SU-DHL-6 (cell line): ENCODE measurements at regions not wholly inside any gene's neighbourhood (a gene's known extent, or its start where the extent isn't known, plus 50 kb on each side); places are given as distances from the start of the nearest gene placed in this dataset.

ENCODE experiments used
- H2AFZ ChIP-seq: fragments of 200-600 bp; sonication (generic); 2 replicates; pipeline ENCODE4 v1.6.1; 2014; ENCODE audit warnings: low read depth, mild to moderate bottlenecking, moderate library complexity, mixed read lengths, antibody characterized with exemption, low read length; ENCODE audit not compliant: severe bottlenecking
- H3F3A ChIP-seq: fragments of 200-600 bp; shearing (Covaris generic); 2 replicates; pipeline ENCODE4 v1.6.0; 2016; ENCODE audit warnings: antibody characterized with exemption, mild to moderate bottlenecking; ENCODE audit not compliant: insufficient read depth
- H3K27ac ChIP-seq: fragments of 200-600 bp; sonication (generic); 2 replicates; pipeline ENCODE4 v1.5.1; 2016; ENCODE audit warnings: low read depth, mild to moderate bottlenecking, low read length, moderate library complexity, mixed read lengths
- H3K27me3 ChIP-seq: fragments of 200-600 bp; sonication (generic), shearing (Covaris generic); 2 replicates; pipeline ENCODE4 v1.6.0; 2014; ENCODE audit warnings: mild to moderate bottlenecking, low read length
- H3K36me3 ChIP-seq: fragments of 200-600 bp; sonication (generic); 2 replicates; pipeline ENCODE4 v1.6.1; 2014; ENCODE audit warnings: mild to moderate bottlenecking, low read length, mixed read lengths
- H3K4me2 ChIP-seq: fragments of 300-600, 200-600 bp; shearing (Covaris generic), sonication (generic); 2 replicates; pipeline ENCODE4 v1.6.0; 2014; ENCODE audit warnings: low read length, low read depth, mild to moderate bottlenecking; ENCODE audit not compliant: poor library complexity, severe bottlenecking
- H3K4me3 ChIP-seq: fragments of 200-600 bp; sonication (generic); 2 replicates; pipeline ENCODE4 v1.5.1; 2014; ENCODE audit warnings: antibody characterized with exemption, low read length, mild to moderate bottlenecking, mixed read lengths; ENCODE audit not compliant: insufficient read depth, poor library complexity, severe bottlenecking
- H3K79me2 ChIP-seq: fragments of 200-600 bp; sonication (generic); 2 replicates; pipeline ENCODE4 v1.6.1; 2014; ENCODE audit warnings: mild to moderate bottlenecking, low read length, moderate library complexity; ENCODE audit not compliant: insufficient read depth
- H3K9ac ChIP-seq: fragments of 200-600 bp; sonication (generic); 2 replicates; pipeline ENCODE4 v1.7.0; 2014; ENCODE audit warnings: mild to moderate bottlenecking, low read length
- H3K9me2 ChIP-seq: fragments of 200-600 bp; sonication (generic); replicated peaks from 2 replicates; pipeline ENCODE4 v1.6.1; 2014; ENCODE audit warnings: low read length; ENCODE audit not compliant: insufficient read depth
- H3K9me3 ChIP-seq: fragments of 200-600 bp; sonication (generic); 2 replicates; pipeline ENCODE4 v1.6.1; 2014; ENCODE audit warnings: low read length, mixed read lengths; ENCODE audit not compliant: insufficient read depth
- H4K20me1 ChIP-seq: fragments of 200-600 bp; sonication (generic); 2 replicates; pipeline ENCODE4 v1.6.1; 2014; ENCODE audit warnings: low read depth, mild to moderate bottlenecking, antibody characterized with exemption, low read length, moderate library complexity, mixed read lengths
- CTCF ChIP-seq: fragments of 200-600 bp; sonication (generic); IDR thresholded peaks from one replicate; pipeline ENCODE4 v1.5.1; 2017; ENCODE audit warnings: antibody characterized with exemption, mild to moderate bottlenecking, low read length, moderate library complexity; ENCODE audit not compliant: insufficient read depth, poor library complexity, severe bottlenecking
- EZH2phosphoT487 ChIP-seq: fragments of 200-600 bp; sonication (generic), shearing (Covaris generic); conservative IDR thresholded peaks from 2 replicates; pipeline ENCODE4 v1.6.1; 2018; ENCODE audit warnings: mild to moderate bottlenecking, antibody characterized with exemption, low read length, moderate library complexity, mixed read lengths

- no peaks in the 10 kb centered on the region for H3K27me3 ChIP-seq
- no peaks in the 10 kb centered on the region for H3K9me3 ChIP-seq
- no peak overlapping the region for H3K4me3 ChIP-seq
- no peaks in the 10 kb centered on the region for H3K9me2 ChIP-seq
- no peaks in the 10 kb centered on the region for H3K79me2 ChIP-seq
- H3K9ac ChIP-seq = no peak overlapping the region
- no peak overlapping the region for H3K4me2 ChIP-seq
- TF ChIP-seq CTCF (no peak), EZH2phosphoT487 (no peak)
- H3F3A ChIP-seq = no peaks in the 10 kb centered on the region
- H3K27ac ChIP-seq = no peak overlapping the region
- no peak overlapping the region for H2AFZ ChIP-seq
- H3K36me3 ChIP-seq = no peaks in the 10 kb centered on the region
- no peaks in the 10 kb centered on the region for H4K20me1 ChIP-seq
Measured at GRCh38 chr13:53821632-53822031, 793.0 kb downstream of the OLFM4 start.

GRCh38 chr13:53822136-53822535 lies 793.5 kb downstream of the OLFM4 start:
- no peaks in the 10 kb centered on the region for H4K20me1 ChIP-seq
- H3K36me3 ChIP-seq = no peaks in the 10 kb centered on the region
- no peak overlapping the region for H3K9ac ChIP-seq
- no peaks in the 10 kb centered on the region for H3K27me3 ChIP-seq
- H3K27ac ChIP-seq = no peak overlapping the region
- H3F3A ChIP-seq = no peaks in the 10 kb centered on the region
- H3K79me2 ChIP-seq = no peaks in the 10 kb centered on the region
- no peaks in the 10 kb centered on the region for H3K9me2 ChIP-seq
- H2AFZ ChIP-seq = no peak overlapping the region
- TF ChIP-seq CTCF (no peak), EZH2phosphoT487 (no peak)
- H3K4me3 ChIP-seq = no peak overlapping the region
- H3K4me2 ChIP-seq = no peak overlapping the region
- no peaks in the 10 kb centered on the region for H3K9me3 ChIP-seq

DNA sequence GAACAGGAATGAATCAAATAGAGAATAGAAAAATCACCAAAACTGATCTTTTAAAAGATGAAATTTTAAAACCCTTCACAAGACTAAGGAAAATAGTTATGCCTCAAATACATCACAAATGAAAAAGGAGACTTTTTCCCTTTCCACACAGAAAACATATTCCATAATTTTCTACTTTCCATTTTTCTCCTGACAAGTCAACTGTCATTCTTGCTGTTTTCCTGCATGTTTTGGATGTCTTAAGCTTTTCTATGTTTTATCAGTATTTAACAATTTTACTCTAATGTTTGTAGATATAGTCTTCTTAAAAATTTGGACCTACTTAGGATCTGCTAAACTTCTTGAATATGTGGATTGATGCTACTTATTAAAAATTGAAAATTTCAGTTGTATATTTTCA lies 810.8 kb downstream of the OLFM4 start:
- H3K27ac ChIP-seq = no peak overlapping the region
- H3K4me2 ChIP-seq = no peak overlapping the region
- H3K9ac ChIP-seq = no peak overlapping the region
- H3K27me3 ChIP-seq = no peaks in the 10 kb centered on the region
- no peaks in the 10 kb centered on the region for H3K9me2 ChIP-seq
- H3K4me3 ChIP-seq = no peak overlapping the region
- no peaks in the 10 kb centered on the region for H3K79me2 ChIP-seq
- no peaks in the 10 kb centered on the region for H3K9me3 ChIP-seq
- no peak for TF ChIP-seq CTCF
- no peak for TF ChIP-seq EZH2phosphoT487
- H3F3A ChIP-seq = no peaks in the 10 kb centered on the region
- no peaks in the 10 kb centered on the region for H3K36me3 ChIP-seq
- H4K20me1 ChIP-seq = no peaks in the 10 kb centered on the region
- H2AFZ ChIP-seq = no peak overlapping the region
